Keratinocyte (primary cell): ENCODE measurements at regions not wholly inside any gene's neighbourhood (a gene's known extent, or its start where the extent isn't known, plus 50 kb on each side); places are given as distances from the start of the nearest gene placed in this dataset.

Experiments
- DNase-seq: peaks from one replicate; pipeline ENCODE4 v3.0.0-alpha.2; 2011; ENCODE audit warnings: low read depth, missing footprints, low spot score
- FAIRE-seq: peaks from 2 replicates; lab custom pipeline; 2011; peaks lifted over from hg19 to GRCh38; lab: Jason Lieb, UNC
- H2AFZ ChIP-seq: 2 replicates; pipeline ENCODE4 v1.6.0; 2012; ENCODE audit warnings: low read length, control low read depth, inconsistent platforms; ENCODE audit not compliant: control insufficient read depth
- H3K27ac ChIP-seq: 2 replicates; pipeline ENCODE4 v1.5.1; 2011; ENCODE audit warnings: low read length; ENCODE audit not compliant: control insufficient read depth, insufficient read depth
- H3K27me3 ChIP-seq: 3 replicates; pipeline ENCODE4 v1.6.0; 2011; ENCODE audit warnings: low read length; ENCODE audit not compliant: control insufficient read depth, insufficient read depth; ENCODE audit errors: extremely low read depth
- H3K36me3 ChIP-seq, 2 experiments: 2 replicates in 1 of 2; 3 replicates in 1 of 2; pipeline ENCODE4 v1.5.1; 2011; ENCODE audit warnings: low read length in 2 of 2, mild to moderate bottlenecking in 1 of 2; ENCODE audit not compliant: control insufficient read depth in 2 of 2, insufficient read depth in 2 of 2; ENCODE audit errors: extremely low read depth in 1 of 2
- H3K4me1 ChIP-seq: 3 replicates; pipeline ENCODE4 v1.5.1; 2011; ENCODE audit warnings: low read length; ENCODE audit not compliant: control insufficient read depth, insufficient read depth; ENCODE audit errors: extremely low read depth
- H3K4me2 ChIP-seq: 3 replicates; pipeline ENCODE4 v1.6.0; 2011; ENCODE audit warnings: low read depth, low read length; ENCODE audit not compliant: control insufficient read depth, insufficient read depth; ENCODE audit errors: extremely low read depth
- H3K4me3 ChIP-seq, 3 experiments: fragments of 200-600 bp in 1 of 3; sonication (generic) in 1 of 3; 2 replicates in 2 of 3; 3 replicates in 1 of 3; pipeline ENCODE4 v1.5.1; 2011 to 2016; ENCODE audit warnings: low read length in 3 of 3, mild to moderate bottlenecking in 3 of 3, control low read depth in 2 of 3, inconsistent platforms in 1 of 3, low read depth in 1 of 3, mixed read lengths in 1 of 3, mixed run types in 1 of 3, moderate library complexity in 1 of 3; ENCODE audit not compliant: control insufficient read depth in 2 of 3, insufficient read depth in 2 of 3; ENCODE audit errors: extremely low read depth in 1 of 3
- H3K79me2 ChIP-seq: 2 replicates; pipeline ENCODE4 v1.6.0; 2012; ENCODE audit warnings: low read length; ENCODE audit not compliant: control insufficient read depth, insufficient read depth
- H3K9ac ChIP-seq: 3 replicates; pipeline ENCODE4 v1.6.0; 2011; ENCODE audit warnings: low read length; ENCODE audit not compliant: control insufficient read depth, insufficient read depth; ENCODE audit errors: extremely low read depth
- H3K9me1 ChIP-seq: 3 replicates; pipeline ENCODE4 v1.6.0; 2011; ENCODE audit warnings: low read length; ENCODE audit not compliant: control insufficient read depth, insufficient read depth; ENCODE audit errors: extremely low read depth
- H3K9me3 ChIP-seq: 2 replicates; pipeline ENCODE4 v1.5.1; 2012; ENCODE audit warnings: low read depth, low read length; ENCODE audit not compliant: control insufficient read depth
- H4K20me1 ChIP-seq: 3 replicates; pipeline ENCODE4 v1.6.0; 2011; ENCODE audit warnings: low read length; ENCODE audit not compliant: control insufficient read depth, insufficient read depth; ENCODE audit errors: extremely low read depth
- CTCF ChIP-seq, 3 experiments: IDR thresholded peaks in 1 of 3; conservative IDR thresholded peaks in 1 of 3; optimal IDR thresholded peaks in 1 of 3; 2 replicates in 2 of 3; 3 replicates in 1 of 3; pipeline versions ENCODE3 to v1.5.1; 2011; ENCODE audit warnings: low read length in 3 of 3, mild to moderate bottlenecking in 3 of 3, moderate library complexity in 2 of 3, control low read depth in 1 of 3, inconsistent platforms in 1 of 3; ENCODE audit not compliant: insufficient read depth in 2 of 3; ENCODE audit errors: extremely low read depth in 1 of 3
- EZH2 ChIP-seq: IDR thresholded peaks from one replicate; pipeline ENCODE4 v1.6.1; 2012; ENCODE audit warnings: inconsistent platforms, mild to moderate bottlenecking, low read length, moderate library complexity
- dilution Hi-C: fragments of 300-500 bp; cut with MboI; formaldehyde crosslinking; loops from one replicate; pipeline ENCODE4 v1.7.0; 2020; ENCODE audit warnings: low sequenced_read_pairs; ENCODE audit not compliant: extremely low pct_ligation_motif_present

GRCh38 chr5:3365501-3366215 is 230.0 kb upstream of the IRX1 start:
- H3K36me3 ChIP-seq, result no peaks in the 10 kb centered on the region
- no peak overlapping the region for H2AFZ ChIP-seq
- no peaks in the 10 kb centered on the region for H3K9me1 ChIP-seq
- no peaks in the 10 kb centered on the region for H3K79me2 ChIP-seq
- DNase-seq (no peak), FAIRE-seq (no peak)
- H3K27ac ChIP-seq, result no peak overlapping the region
- dilution Hi-C loops, result no loop called here
- TF ChIP-seq CTCF (optimal IDR thresholded peaks at IDR 0.05 in 1 of 3, IDR thresholded peaks at IDR 0.05 in 1 of 3, conservative IDR thresholded peaks at IDR 0.05 in 1 of 3; ENCODE audit: extremely low read depth in 1 of 3, insufficient read depth in 2 of 3, low read length in 3 of 3) (no peak), EZH2 (no peak)
- H3K4me1 ChIP-seq, result no peaks in the 10 kb centered on the region
- no peaks in the 10 kb centered on the region for H3K27me3 ChIP-seq
- H3K9ac ChIP-seq, result no peak overlapping the region
- H3K4me2 ChIP-seq, result no peak overlapping the region
- no peak overlapping the region for H3K4me3 ChIP-seq
- no peaks in the 10 kb centered on the region for H3K9me3 ChIP-seq
- H4K20me1 ChIP-seq, result no peaks in the 10 kb centered on the region

- Histone ChIP-seq H3K9ac (no peak overlapping the region), H3K27ac (no peak overlapping the region), H3K27me3 (no peaks in the 10 kb centered on the region), H3K4me2 (no peak overlapping the region), H3K4me3 (no peak overlapping the region), H3K4me1 (no peaks in the 10 kb centered on the region), H3K9me1 (no peaks in the 10 kb centered on the region), H2AFZ (no peak overlapping the region), H4K20me1 (no peaks in the 10 kb centered on the region), H3K79me2 (no peaks in the 10 kb centered on the region), H3K36me3 (no peaks in the 10 kb centered on the region), H3K9me3 (no peaks in the 10 kb centered on the region)
- DNase-seq (no peak), FAIRE-seq (no peak)
- dilution Hi-C loops, result no loop called here
- TF ChIP-seq EZH2, result no peak
- TF ChIP-seq CTCF (optimal IDR thresholded peaks at IDR 0.05 in 1 of 3, IDR thresholded peaks at IDR 0.05 in 1 of 3, conservative IDR thresholded peaks at IDR 0.05 in 1 of 3; ENCODE audit: extremely low read depth in 1 of 3, insufficient read depth in 2 of 3, low read length in 3 of 3), result no peak
Measured at GRCh38 chr5:3364941-3365340, 230.7 kb upstream of the IRX1 start.
